Endothelial cell of umbilical vein (primary cell): ENCODE measurements at regions not wholly inside any gene's neighbourhood (a gene's known extent, or its start where the extent isn't known, plus 50 kb on each side); places are given as distances from the start of the nearest gene placed in this dataset.

Source experiments
- EZH2 ChIP-seq: IDR thresholded peaks from 2 replicates; pipeline ENCODE4 v1.6.1; 2012; ENCODE audit warnings: borderline replicate concordance, low read depth, mild to moderate bottlenecking, moderate library complexity, low read length, inconsistent platforms; ENCODE audit not compliant: severe bottlenecking
- POLR2AphosphoS5 ChIP-seq: IDR thresholded peaks from 2 replicates; pipeline ENCODE4 v1.6.1; 2012; ENCODE audit warnings: low read depth, mild to moderate bottlenecking, control low read depth, low read length, moderate library complexity; ENCODE audit not compliant: insufficient read depth
- TF ChIP-seq, protein P1 (sequence below), 2 donors: IDR thresholded peaks; 1 replicate in 1 of 2; 2 replicates in 1 of 2; pipeline ENCODE4 v1.5.1; 2011; ENCODE audit warnings: low read length in 2 of 2, mild to moderate bottlenecking in 2 of 2, moderate library complexity in 2 of 2, control low read depth in 1 of 2, inconsistent platforms in 1 of 2, low read depth in 1 of 2; ENCODE audit not compliant: insufficient read depth in 1 of 2; ENCODE audit errors: extremely low read depth in 1 of 2

DNA sequence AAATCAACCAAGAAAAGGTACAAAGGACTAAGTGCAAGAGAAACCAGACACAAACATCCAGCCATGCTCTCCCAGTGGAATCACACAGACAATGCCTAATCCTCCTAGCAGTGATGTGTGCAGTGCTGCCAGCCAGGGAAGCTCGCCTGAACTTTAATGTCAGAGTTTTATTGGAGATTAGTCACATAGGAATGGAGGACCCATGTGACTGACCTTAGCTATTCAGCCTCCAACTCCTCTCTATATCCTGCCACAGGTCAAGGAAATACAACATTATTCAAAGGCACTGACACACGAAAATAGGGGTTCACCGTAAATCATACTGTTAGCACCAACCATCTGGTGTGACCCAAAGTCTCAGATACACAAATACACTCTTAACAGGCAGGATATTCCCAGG is 684.6 kb downstream of the DOK5 start:
- TF ChIP-seq, protein P1, sequence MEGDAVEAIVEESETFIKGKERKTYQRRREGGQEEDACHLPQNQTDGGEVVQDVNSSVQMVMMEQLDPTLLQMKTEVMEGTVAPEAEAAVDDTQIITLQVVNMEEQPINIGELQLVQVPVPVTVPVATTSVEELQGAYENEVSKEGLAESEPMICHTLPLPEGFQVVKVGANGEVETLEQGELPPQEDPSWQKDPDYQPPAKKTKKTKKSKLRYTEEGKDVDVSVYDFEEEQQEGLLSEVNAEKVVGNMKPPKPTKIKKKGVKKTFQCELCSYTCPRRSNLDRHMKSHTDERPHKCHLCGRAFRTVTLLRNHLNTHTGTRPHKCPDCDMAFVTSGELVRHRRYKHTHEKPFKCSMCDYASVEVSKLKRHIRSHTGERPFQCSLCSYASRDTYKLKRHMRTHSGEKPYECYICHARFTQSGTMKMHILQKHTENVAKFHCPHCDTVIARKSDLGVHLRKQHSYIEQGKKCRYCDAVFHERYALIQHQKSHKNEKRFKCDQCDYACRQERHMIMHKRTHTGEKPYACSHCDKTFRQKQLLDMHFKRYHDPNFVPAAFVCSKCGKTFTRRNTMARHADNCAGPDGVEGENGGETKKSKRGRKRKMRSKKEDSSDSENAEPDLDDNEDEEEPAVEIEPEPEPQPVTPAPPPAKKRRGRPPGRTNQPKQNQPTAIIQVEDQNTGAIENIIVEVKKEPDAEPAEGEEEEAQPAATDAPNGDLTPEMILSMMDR (IDR thresholded peaks at IDR 0.05; ENCODE audit: extremely low read depth in 1 of 2, insufficient read depth in 1 of 2, low read depth in 1 of 2, low read length in 2 of 2), result no peak
- TF ChIP-seq POLR2AphosphoS5, result no peak
- no peak for TF ChIP-seq EZH2
